Activated T-cell treated with anti-CD3 and anti-CD28 coated beads, Interleukin-2, amount 50 U/mL, for 24 hours (primary cell): ENCODE measurements at regions not wholly inside any gene's neighbourhood (a gene's known extent, or its start where the extent isn't known, plus 50 kb on each side); places are given as distances from the start of the nearest gene placed in this dataset.
"Not testable (repeated sequence)": the region's sequence is repeated elsewhere in the genome, so short reads cannot be mapped to it uniquely, and the experiment has no call there.

Experiments
- DNase-seq: peaks from one replicate; pipeline ENCODE4 v3.0.0-alpha.2; 2020
- H3K27ac Mint-ChIP-seq: 2 replicates; pipeline ENCODE4 v1.8.0; 2020; ENCODE audit warnings: mild to moderate bottlenecking, mixed read lengths
- H3K27me3 Mint-ChIP-seq: 2 replicates; pipeline ENCODE4 v1.8.0; 2020; ENCODE audit warnings: mixed read lengths
- H3K36me3 Mint-ChIP-seq: 2 replicates; pipeline ENCODE4 v1.8.0; 2020; ENCODE audit warnings: low read depth, mixed read lengths
- H3K4me1 Mint-ChIP-seq: 2 replicates; pipeline ENCODE4 v1.8.0; 2020; ENCODE audit warnings: low read depth, mixed read lengths
- H3K4me3 Mint-ChIP-seq: 2 replicates; pipeline ENCODE4 v1.8.0; 2020; ENCODE audit warnings: mild to moderate bottlenecking, moderate library complexity, mixed read lengths
- H3K9me3 Mint-ChIP-seq: 2 replicates; pipeline ENCODE4 v1.8.0; 2020; ENCODE audit warnings: mixed read lengths

DNA sequence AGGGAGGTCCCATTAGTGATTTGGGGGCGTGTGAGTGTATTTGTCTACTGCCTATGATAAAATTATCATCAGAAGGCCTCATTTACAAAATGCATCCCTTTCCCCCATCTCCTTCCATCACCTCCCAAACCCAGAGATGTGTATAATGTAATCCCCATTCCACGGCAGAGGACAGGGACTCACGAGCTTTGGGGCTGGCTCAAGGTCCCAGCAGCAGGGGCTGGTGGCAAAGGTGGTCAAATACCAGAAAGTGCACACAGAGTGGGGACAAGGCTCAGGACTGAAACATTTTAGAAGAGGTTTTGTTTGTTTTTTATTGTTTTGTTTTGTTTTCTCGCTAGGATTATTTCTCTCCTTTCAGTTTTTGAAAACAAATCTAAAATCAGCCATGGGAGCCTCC lies 68.5 kb upstream of the TOP1 start:
- peaks cover 14% of the 10 kb centered on the region for H3K4me1 Mint-ChIP-seq
- H3K27me3 Mint-ChIP-seq = no peaks in the 10 kb centered on the region
- no peaks in the 10 kb centered on the region for H3K9me3 Mint-ChIP-seq
- H3K27ac Mint-ChIP-seq = no peak overlapping the region
- no peaks in the 10 kb centered on the region for H3K36me3 Mint-ChIP-seq
- DNase-seq = no peak
- no peak overlapping the region for H3K4me3 Mint-ChIP-seq

DNA sequence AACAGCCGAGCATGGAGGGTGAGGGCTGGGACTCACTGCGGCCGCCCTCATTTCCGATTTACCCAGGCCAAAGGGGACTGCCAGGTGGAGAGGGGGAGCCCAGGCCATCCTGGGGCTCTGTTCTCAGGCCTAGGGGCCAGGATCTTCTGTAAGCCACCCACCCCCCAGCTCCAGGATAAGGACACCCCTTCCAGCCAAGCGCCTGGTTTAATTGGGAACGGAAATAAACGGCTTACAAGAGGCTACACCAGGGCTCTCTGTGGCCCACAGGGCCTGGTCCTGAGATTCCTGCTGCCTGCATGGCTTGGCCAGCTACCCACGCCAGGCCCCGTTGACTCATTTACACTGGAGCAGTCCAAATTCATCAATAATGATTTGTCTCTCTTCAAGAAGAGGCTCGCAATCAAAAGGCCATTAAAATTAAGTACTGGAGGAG lies 68.1 kb upstream of the TOP1 start:
- no peaks in the 10 kb centered on the region for H3K36me3 Mint-ChIP-seq
- H3K4me1 Mint-ChIP-seq = peaks cover 14% of the 10 kb centered on the region
- no peak overlapping the region for H3K4me3 Mint-ChIP-seq
- H3K9me3 Mint-ChIP-seq = no peaks in the 10 kb centered on the region
- no peaks in the 10 kb centered on the region for H3K27me3 Mint-ChIP-seq
- no peak for DNase-seq
- H3K27ac Mint-ChIP-seq = no peak overlapping the region

DNA sequence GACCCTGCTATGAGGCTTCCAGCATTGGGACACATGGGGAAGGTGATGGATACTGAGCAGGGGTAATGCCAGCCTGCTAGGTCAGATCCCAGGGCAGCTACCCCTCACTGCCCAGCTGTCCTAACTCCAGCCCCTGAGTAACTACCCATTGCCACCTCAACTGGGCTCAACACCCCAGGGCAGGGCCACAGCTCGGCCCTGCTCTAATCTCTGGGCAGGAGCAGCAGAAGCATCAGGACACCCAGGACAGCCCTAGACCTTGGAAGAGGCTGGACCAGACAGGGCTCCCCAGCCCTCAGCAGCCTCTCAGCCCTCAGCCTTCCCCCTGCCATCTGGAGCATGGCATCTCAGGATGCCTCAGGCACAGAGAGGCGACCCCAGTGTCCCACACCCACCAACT lies 67.4 kb upstream of the TOP1 start:
- H3K27me3 Mint-ChIP-seq = no peaks in the 10 kb centered on the region
- H3K36me3 Mint-ChIP-seq = no peaks in the 10 kb centered on the region
- no peak overlapping the region for H3K27ac Mint-ChIP-seq
- peaks cover 14% of the 10 kb centered on the region for H3K4me1 Mint-ChIP-seq
- no peak overlapping the region for H3K4me3 Mint-ChIP-seq
- H3K9me3 Mint-ChIP-seq = no peaks in the 10 kb centered on the region
- DNase-seq = no peak

DNA sequence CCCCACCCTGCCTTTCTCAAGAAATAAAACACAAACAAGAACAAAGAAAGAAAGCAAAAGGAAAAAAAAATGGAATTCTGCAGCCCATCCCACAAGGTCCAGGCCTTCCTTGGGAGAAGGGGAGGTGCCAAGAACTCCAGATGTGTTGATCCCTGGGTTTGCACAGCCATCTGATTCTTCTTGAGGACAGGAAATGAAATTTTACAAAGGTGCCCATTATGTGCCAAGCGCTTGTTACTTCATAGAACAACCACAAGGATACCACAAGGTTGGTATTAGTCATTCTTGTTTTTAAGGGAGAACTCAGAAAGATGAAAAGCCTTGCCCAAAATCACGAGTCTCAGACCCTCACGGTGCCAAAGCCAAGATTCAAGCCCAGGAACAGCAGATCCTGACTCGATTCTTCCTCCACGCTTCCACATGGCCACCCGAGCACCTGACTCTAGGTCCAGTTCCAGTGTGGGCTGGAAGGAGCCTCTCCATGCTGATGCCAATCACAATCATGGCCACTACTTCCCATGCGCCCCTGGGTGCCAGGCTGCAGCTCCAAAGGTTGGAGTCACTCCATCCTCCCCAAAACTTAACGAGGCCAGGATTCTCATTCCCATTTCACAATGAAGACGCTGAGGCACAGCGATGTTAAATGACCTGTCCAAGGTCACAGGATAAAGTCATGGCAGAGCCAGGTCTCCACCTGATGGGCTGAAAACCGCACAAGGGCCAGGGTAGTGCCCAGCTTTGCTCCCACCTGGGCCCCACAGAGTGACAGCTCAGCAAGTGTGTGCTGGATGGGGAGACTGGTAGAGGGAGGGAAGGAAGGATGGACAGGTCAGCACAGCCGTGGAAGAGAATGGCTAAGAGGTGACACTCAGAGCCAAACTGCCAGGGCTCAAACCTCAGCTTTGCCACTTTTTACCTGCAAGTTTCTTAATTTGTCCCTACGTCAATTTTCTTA lies 66.7 kb upstream of the TOP1 start:
- H3K27me3 Mint-ChIP-seq = no peaks in the 10 kb centered on the region
- H3K36me3 Mint-ChIP-seq = no peaks in the 10 kb centered on the region
- peaks cover 10% of the 10 kb centered on the region for H3K4me1 Mint-ChIP-seq
- DNase-seq = no peak
- no peak overlapping the region for H3K4me3 Mint-ChIP-seq
- no peak overlapping the region for H3K27ac Mint-ChIP-seq
- H3K9me3 Mint-ChIP-seq = no peaks in the 10 kb centered on the region

DNA sequence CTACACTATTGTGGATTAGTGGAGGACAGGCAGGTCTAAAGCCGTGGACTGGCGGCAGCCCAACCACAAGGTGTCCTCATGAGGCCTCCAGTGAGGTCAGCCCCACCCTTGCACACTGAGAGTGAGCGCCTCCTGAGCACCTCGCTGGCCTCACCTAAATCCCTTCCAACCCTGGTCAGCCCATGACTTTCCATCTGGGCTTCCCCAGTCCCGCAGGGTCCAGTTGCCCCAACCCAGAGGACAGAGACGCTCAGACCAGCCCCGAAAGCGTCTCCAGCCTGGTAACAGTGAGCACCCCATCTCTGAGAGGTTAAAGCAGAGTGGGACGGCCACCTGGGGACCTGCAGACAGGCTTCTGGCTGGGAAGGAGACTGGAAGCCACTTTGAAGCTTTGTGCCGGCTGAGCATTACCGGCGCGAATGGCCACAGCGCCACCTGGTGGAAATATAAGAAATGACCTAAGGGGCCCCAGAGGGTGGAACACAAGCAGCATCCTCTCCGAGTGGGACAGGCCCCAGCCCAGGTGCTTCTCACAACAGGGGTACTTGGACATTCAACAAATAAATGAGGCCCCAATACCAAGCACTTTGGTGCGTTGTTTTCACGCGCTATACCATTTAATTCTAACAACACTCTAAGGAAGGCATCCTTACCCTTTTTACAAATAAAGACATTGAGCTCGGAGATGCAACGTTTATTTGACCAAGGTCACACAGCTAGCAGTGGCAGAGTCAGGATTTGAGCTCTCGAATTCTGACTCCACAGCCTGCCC lies 65.7 kb upstream of the TOP1 start:
- no peak overlapping the region for H3K4me3 Mint-ChIP-seq
- peaks cover 10% of the 10 kb centered on the region for H3K4me1 Mint-ChIP-seq
- no peak overlapping the region for H3K27ac Mint-ChIP-seq
- H3K36me3 Mint-ChIP-seq = no peaks in the 10 kb centered on the region
- no peaks in the 10 kb centered on the region for H3K9me3 Mint-ChIP-seq
- H3K27me3 Mint-ChIP-seq = no peaks in the 10 kb centered on the region
- peak; percentile 81 for DNase-seq

DNA sequence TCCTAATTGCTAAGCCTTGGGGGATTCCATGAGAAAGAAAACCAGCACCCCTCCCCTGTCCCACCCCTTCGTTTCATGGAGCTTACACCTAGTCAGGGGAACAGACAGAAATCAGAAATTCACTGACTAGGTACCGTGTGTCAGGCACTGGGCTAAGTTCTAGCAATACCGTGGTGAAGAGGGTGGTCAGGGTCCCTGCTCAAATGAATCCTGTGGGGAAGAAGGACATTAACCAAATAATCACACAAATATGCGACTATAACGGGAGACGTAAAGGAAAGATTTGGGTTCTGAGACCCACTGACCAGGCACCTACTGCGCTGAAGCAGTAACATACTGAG lies 65.1 kb upstream of the TOP1 start:
- H3K4me3 Mint-ChIP-seq = no peak overlapping the region
- H3K36me3 Mint-ChIP-seq = no peaks in the 10 kb centered on the region
- DNase-seq = no peak
- H3K4me1 Mint-ChIP-seq = peaks cover 10% of the 10 kb centered on the region
- no peaks in the 10 kb centered on the region for H3K9me3 Mint-ChIP-seq
- H3K27me3 Mint-ChIP-seq = no peaks in the 10 kb centered on the region
- H3K27ac Mint-ChIP-seq = no peak overlapping the region

DNA sequence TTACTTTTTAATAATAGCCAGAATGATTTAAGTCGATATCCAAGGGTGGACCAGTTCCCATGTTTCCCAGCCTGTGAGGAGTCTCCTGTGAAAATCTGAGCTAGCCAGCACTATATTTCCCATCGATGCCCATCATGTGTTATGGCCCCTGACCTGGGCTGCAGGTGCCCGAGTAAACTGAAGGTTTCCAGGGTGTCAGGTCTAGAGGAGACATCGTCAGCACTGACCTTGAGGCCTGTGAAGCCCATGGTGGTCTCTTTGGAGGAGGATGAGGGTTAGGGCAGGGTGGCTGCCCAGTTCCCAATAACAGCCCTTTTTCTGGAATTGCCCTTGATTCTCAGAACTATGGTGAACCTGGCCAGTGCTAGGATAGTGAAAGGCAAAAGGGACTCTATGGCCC lies 63.0 kb upstream of the TOP1 start:
- peaks cover 19% of the 10 kb centered on the region for H3K4me1 Mint-ChIP-seq
- DNase-seq = no peak
- H3K4me3 Mint-ChIP-seq = no peak overlapping the region
- no peak overlapping the region for H3K27ac Mint-ChIP-seq
- H3K36me3 Mint-ChIP-seq = no peaks in the 10 kb centered on the region
- peaks cover 10% of the 10 kb centered on the region for H3K27me3 Mint-ChIP-seq
- H3K9me3 Mint-ChIP-seq = no peaks in the 10 kb centered on the region

DNA sequence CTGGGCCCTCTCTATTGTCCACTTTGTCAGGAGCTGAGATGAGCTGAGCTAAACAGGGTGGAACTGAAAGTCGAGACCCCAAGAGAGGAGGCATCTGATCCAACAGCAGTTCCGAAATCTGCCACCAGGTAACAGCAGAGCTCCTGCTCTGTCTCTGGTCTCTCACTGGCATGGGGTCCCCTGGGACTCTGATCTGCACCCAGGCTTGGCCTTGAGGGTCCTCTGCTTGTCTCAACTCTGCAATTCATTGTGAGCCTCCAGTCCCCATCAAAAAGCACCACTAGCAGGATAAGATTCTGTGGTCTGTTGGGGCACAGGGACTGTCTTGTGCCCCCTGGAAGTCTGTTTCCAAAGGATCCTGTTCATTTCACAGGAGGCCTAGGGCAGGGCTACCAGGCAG lies 62.5 kb upstream of the TOP1 start:
- no peaks in the 10 kb centered on the region for H3K9me3 Mint-ChIP-seq
- DNase-seq = no peak
- peaks cover 19% of the 10 kb centered on the region for H3K4me1 Mint-ChIP-seq
- no peak overlapping the region for H3K27ac Mint-ChIP-seq
- H3K36me3 Mint-ChIP-seq = no peaks in the 10 kb centered on the region
- peaks cover 10% of the 10 kb centered on the region for H3K27me3 Mint-ChIP-seq
- no peak overlapping the region for H3K4me3 Mint-ChIP-seq

DNA sequence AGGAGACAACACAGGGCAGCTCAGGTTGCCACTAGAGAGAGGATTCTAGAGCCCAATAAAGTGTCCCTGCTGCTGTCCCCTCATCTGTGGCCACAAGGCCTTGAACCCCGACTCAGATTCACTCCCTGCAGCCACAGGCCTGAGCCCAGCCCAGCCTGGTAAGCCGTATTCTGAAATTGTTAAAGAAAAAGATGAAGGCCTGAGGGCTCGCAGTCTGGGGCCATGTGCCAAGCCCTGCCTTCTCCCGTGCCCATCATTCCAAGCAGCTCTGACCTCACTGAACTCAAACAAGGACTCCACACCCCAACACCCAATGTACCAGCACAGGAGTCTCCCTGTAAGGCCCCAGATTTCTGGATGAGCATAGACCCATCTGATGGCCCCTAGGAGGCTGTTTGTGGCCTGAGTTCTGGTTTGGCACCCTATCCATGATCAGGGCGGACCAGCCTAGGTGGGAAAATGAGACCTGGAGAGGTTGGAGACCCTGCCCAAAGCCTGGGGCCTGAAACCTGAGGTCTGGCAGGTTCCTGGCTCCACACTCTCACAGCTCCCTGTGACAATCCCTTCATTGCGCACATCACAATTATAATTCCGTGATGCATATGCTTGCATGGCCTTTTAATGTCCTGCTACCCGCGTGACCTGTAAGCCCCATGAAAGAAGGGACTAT lies 62.0 kb upstream of the TOP1 start:
- peaks cover 16% of the 10 kb centered on the region for H3K4me1 Mint-ChIP-seq
- H3K27ac Mint-ChIP-seq = no peak overlapping the region
- no peak for DNase-seq
- H3K4me3 Mint-ChIP-seq = no peak overlapping the region
- peaks cover 10% of the 10 kb centered on the region for H3K27me3 Mint-ChIP-seq
- H3K9me3 Mint-ChIP-seq = no peaks in the 10 kb centered on the region
- H3K36me3 Mint-ChIP-seq = no peaks in the 10 kb centered on the region

DNA sequence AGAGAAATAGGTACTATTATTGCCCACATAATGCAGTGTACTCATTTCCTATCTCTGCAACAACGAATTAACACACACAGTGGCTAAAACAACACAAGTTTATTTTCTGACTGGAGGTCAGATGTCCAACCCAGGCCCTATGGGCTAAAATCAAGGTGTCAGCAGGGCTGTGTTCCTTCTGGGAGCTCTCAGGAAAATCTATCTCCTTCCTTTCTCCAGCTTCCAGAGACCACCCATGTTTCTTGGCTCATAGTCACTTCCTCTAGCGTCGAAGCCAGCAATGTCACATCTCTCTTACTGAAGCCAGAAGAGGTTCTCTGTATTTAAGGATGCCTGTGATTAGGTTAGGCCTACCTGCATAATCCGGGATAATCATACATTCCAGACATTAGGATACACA lies 60.9 kb upstream of the TOP1 start:
- H3K9me3 Mint-ChIP-seq = no peaks in the 10 kb centered on the region
- H3K4me1 Mint-ChIP-seq = peaks cover 9% of the 10 kb centered on the region
- H3K36me3 Mint-ChIP-seq = no peaks in the 10 kb centered on the region
- no peak overlapping the region for H3K4me3 Mint-ChIP-seq
- no peak overlapping the region for H3K27ac Mint-ChIP-seq
- peaks cover 10% of the 10 kb centered on the region for H3K27me3 Mint-ChIP-seq
- DNase-seq = no peak

DNA sequence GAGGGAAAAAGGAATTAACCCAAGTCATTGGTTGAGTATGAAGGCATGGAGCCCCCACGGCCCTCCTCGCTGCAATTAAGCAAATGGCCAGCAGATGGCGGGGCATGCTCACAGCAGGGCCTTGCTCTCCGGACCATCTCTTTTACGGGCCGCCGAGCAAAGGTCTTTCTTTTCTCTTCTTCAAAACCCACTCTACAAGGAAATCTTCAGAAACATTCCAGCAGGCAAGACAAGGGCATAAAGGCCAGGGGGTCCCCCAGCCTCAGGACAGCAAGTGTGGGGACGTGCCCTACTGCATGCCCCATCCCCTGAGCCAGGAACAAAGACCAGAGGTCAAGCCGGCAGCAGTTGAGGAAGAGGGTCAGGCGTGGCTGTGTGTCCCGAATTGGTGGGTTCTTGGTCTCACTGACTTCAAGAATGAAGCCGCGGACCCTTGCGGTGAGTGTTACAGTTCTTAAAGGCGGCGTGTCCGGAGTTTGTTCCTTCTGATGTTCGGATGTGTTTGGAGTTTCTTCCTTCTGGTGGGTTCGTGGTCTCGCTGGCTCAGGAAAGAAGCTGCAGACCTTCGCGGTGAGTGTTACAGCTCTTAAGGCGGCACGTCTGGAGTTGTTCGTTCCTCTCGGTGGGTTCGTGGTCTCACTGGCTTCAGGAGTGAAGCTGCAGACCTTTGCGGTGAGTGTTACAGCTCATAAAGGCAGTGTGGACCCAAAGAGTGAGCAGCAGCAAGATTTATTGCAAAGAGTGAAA lies 59.6 kb upstream of the TOP1 start:
- DNase-seq = peak; percentile 93
- not testable (repeated sequence) for H3K27me3 Mint-ChIP-seq, H3K36me3 Mint-ChIP-seq, H3K9me3 Mint-ChIP-seq, H3K4me1 Mint-ChIP-seq
- H3K27ac Mint-ChIP-seq = peak overlapping the region; percentile 42
- H3K4me3 Mint-ChIP-seq = peak overlapping the region; percentile 76

DNA sequence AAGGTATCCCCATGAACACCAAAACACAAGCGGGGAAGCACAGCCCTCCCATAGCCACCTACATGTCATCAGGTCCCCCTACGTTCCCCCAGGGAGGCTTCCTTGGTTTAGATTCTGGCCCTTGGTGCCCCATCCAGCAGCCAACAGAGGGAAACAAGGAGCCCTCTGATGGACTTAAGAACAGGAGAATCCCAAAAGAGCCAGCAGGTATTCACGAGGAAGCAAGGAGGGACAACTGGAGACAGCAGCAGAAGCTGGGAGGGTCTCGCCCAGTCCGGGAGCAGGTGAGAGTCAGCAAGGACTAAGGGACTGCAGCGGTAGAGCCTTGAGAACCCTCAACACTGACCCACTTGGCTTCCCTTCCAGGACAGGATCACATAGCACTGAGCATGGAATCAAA lies 58.4 kb upstream of the TOP1 start:
- Mint-ChIP-seq H3K36me3 (no peaks in the 10 kb centered on the region), H3K4me3 (no peak overlapping the region), H3K27me3 (peaks cover 10% of the 10 kb centered on the region), H3K4me1 (peaks cover 9% of the 10 kb centered on the region), H3K9me3 (no peaks in the 10 kb centered on the region), H3K27ac (no peak overlapping the region)
- no peak for DNase-seq

DNA sequence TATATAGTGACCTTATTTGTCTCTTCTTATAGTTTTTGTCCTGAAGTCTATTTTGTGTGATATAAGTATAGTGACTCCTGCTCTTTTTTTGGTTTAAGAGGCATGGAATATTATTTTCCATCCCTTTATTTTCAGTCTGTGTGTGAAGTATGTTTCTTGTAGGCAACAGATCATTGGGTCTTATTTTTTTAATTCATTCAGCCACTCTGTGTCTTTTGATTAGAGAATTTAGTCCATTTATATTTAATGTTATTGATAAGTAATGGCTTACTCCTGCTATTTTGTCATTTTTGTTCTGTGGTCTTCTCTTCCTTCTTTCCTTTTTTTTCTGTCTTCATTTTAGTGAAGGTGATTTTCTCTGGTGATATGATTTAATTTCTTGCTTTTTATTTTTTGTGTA lies 51.4 kb upstream of the TOP1 start:
- Mint-ChIP-seq H3K27me3 (peaks cover 14% of the 10 kb centered on the region), H3K27ac (no peak overlapping the region), H3K9me3 (peaks cover 20% of the 10 kb centered on the region), H3K4me3 (no peak overlapping the region), H3K4me1 (no peaks in the 10 kb centered on the region), H3K36me3 (peaks cover 5% of the 10 kb centered on the region)
- no peak for DNase-seq

DNA sequence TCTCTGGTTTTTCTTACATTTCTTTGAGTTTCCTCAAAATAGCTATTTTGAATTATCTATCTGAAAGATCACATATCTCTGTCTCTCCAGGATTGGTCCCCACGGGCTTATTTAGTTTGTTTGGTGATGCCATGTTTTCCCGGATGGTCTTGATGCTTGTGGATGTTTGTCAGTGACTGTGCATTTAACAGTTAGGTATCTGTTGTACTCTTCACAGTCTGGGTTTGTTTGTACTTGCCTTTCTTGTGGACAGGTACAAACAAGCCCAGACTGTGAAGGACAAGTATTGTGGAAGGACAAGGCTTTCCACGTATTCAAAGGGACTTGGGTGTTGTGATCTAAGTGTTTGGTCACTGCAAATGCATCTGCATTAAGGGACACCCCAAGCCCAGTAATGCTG lies 49.9 kb upstream of the TOP1 start:
- H3K36me3 Mint-ChIP-seq = peaks cover 5% of the 10 kb centered on the region
- H3K4me1 Mint-ChIP-seq = no peaks in the 10 kb centered on the region
- peaks cover 20% of the 10 kb centered on the region for H3K9me3 Mint-ChIP-seq
- peaks cover 14% of the 10 kb centered on the region for H3K27me3 Mint-ChIP-seq
- no peak for DNase-seq
- H3K27ac Mint-ChIP-seq = no peak overlapping the region
- H3K4me3 Mint-ChIP-seq = no peak overlapping the region
